ENCODE measurements at regions not wholly inside any gene's neighbourhood (a gene's known extent, or its start where the extent isn't known, plus 50 kb on each side); places are given as distances from the start of the nearest gene placed in this dataset.

DNA sequence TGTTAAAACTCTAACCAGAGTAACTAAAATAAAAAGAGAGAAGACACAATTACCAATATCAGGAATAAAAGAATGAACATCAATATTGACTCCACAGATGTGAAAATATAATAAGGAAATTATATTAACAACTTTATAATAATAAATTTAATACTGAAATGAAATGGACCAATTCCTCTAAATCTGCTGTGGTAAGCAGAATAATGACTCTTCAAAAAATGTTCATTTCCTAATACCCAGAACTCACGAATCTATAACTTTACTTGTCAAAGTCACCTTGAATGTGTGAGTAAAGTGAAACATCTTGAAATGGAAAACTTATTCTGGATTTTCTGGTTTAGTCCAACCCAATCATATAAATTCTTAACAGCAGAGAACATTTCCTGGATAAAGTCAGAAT, 1391.1 kb downstream of the FAM133A start:
- TF ChIP-seq POLR2A (IDR thresholded peaks at IDR 0.05; ENCODE audit: low read length) (no peak), GATA1 (IDR thresholded peaks at IDR 0.05; ENCODE audit: low read depth, low read length) (no peak)

Data from erythroblast (primary cell).